DMS114 treated with DMSO at 0.1 percent for 48 hours (cell line): ENCODE measurements at regions not wholly inside any gene's neighbourhood (a gene's known extent, or its start where the extent isn't known, plus 50 kb on each side); places are given as distances from the start of the nearest gene placed in this dataset.

Experiments
- DNase-seq: peaks from one replicate; lab custom pipeline; 2025; ENCODE audit not compliant: unreplicated experiment; lab: John Stamatoyannopoulos, UW

DNA sequence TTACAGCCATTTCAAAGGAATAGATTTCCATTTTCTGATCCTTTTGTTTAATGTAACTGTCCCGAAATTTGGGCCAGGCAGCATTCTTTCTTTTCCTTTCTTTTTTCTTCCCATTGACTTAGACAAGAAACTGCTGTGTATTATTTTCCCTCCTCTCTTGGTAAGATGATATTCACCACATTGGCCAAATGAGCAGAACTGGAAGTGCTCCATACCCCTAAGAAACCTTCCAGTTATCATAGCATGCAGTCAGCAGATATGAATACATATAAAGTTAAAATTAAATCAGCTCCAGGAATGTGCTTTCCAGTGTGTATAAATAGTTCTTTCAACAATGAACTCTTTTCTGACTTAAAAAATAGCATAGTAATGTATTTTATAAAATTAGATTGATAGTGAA, 168.5 kb upstream of the GAS1 start:
- DNase-seq = no peak

DNA sequence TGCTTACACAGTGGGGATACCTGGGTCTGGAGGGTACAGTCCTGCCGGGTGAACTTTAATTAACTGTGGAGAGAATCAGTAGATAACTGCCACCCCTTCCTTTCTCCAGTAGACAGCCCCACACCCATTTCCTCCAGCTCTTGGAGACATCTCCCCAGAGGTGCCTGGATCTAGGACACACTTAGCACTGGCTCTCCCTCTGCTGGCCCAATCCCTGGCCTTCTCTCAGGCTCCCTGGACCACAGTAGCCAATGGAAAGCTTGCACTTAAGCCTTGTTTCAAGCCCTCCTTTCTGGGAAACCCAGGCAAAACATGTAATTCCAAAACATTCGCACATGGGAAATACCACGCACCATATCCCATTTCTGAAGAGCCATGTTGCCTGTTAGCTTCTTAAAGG, 169.2 kb upstream of the GAS1 start:
- no peak for DNase-seq

DNA sequence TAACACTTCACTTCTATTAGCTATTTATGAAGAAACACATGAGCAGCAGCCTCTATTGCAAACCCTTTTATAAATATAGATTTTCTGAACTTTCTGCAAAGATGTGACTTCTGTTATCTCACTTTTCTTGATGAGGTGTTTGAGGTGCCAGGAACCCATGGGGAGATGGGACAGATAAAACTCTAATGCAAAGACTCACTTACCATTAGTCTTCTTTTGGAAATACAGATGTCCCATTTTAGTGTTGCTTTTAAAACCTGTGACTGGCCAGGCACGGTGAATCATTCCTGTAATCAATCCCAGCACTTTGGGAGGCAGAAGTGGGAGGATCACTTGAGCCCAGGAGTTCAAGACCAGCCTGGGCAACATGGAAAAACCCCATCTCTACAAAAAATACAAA, 171.3 kb upstream of the GAS1 start:
- DNase-seq = no peak

DNA sequence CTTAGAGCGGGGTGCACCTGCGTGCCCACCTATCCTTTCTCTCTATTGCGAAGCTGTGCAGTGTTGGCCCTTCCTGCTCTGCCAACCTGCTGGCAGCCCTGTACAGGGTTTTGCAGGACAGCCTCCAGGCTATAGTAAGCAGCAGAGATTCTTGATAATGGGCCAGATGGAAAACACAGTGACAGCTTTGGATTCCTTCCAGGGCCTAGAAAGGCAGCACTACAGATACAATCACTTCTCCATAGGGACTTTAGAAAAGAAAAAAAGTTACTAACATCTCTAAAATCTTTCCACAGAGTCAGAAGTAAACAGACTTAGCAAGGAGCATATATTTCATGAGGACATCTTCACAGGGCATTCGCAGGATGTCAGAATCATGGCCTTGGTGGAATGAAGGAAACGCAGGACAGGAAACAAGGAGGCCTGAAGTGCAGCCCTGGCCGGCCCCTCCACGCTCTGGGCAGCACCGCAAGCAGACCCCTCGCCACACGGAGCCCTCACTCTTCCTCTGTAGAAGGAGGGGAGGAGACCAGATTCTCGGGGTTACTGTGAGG, 172.1 kb upstream of the GAS1 start:
- DNase-seq = no peak

DNA sequence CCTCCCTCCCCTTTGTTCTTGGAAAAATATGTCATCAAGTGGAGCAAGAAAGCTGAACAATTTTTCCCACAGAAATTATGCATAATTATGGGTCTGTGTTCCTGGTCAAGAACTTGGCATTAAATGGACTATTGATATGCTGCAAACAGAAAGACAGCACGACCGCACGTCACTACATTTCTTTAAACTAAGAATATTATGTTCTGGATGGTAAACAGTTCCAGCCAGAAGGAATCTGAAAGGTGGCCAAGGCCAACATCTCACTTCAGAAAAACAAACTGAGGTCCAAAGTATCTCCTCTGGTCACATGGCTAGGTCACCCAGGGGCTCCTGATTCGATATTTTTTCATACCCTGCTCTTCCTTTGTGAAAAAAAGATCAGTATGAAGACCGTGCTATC, 173.3 kb upstream of the GAS1 start:
- DNase-seq = no peak

DNA sequence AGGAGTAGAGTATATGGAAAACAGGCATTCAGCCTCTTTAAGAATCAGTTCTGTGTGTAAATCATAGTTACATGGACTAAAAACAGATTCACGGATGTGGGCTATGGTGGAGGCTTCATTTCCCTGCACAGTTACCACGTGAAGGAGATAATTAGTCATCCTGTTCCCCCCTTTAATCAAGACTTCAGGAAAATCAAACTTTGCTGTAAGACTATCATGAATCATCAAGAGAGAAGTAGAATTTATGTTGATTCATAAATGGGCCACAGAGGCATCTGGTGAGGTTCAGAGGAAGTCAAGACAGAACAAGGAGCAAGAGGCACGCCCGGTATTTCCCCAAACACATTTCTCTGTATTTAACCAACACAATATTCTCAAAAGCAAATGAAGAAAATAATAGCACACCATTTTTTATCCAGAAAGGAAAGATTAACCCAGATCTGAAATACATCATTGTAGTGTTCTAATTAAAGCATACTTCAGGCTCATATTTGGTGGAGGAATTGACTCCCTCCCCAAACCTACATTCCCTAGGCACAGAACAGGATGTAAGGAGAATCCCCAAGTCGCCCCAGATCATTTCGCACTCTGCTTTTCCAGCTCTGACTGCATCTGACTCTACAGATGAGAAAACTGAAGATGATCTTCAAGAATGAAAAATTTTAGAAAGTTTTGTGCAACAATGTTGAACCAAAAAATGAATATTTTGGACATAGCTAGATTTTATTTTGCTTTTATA, 175.8 kb upstream of the GAS1 start:
- no peak for DNase-seq

DNA sequence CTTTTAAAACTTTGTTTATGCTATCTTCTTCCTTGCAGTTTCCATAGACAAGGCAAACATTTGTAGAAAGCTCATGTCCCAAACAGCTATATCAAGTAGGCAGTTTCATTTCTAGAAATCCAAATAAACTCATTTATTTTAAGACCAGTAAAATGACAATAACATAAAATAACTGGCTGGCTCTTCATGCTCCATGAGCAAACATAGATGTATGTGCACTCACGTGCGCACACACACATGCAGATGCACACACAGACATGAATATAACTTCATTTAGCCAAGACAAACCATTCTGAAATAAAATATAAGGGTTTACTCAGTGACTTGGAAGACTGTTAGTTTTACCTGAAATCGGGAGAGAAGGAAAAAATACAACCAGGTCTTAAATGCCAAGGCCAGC, 176.5 kb upstream of the GAS1 start:
- no peak for DNase-seq

DNA sequence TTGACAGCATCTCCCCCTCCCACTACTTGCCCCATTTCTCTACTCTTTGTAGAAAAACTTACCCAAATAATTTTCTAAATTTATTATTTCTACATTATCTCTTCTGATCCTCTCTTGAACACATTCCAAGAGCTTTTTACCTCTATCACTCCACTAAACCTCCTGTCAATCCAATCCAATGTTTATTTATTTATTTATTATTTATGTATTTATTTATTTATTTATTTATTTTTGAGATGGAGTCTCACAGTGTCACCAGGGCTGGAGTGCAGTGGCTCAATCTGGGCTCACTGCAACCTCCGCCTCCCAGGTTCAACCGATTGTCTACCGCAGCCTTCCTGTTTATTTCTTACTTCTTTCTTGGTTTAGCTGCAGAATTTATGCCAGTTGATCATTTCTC, 178.5 kb upstream of the GAS1 start:
- no peak for DNase-seq

DNA sequence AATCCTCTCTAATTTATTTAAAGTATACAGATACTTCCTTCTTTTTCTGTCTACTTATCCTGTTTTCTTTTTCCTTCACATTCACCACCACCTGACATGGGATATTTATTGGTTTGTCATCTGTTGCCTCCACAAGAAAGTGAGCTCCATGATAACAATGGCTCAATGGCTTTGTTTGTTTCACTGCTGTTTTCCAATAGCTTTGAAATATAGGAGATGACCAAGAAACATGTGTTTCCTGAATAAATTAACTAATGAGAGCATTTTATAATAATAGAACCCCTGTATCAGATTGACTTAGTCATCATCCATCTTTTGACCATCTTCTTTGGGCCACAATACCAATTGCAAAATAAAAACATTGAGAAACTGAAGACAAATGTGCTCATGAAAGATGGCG, 180.2 kb upstream of the GAS1 start:
- no peak for DNase-seq

DNA sequence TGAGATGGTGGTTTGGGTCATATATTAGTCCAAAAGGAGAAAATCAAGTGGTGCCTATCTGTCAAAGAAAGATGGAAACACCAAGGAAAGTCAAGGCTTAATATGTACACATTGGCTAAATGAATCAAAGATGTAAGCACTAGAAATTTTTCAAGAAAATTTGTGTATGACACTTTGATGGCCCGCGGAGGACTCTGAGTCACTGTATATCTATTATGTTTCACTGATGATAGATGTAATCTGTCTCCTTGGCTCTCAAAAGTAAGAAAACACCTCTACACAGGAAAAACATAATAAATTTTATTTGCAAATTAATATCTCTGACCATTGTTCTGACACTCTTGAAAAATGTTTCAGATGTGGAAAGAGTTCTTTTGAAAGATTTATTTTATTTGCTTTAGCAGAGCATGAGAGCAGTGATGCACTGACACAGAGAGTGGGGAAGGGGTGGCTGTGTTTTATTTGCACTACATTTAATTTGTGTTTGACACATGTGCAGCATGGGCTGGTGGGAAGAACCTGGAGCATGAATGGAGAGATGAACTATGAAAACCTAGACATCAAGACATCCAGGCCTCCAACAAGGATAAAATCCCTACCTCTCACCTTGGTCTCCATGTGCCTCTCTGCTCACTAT, 180.8 kb upstream of the GAS1 start:
- no peak for DNase-seq

DNA sequence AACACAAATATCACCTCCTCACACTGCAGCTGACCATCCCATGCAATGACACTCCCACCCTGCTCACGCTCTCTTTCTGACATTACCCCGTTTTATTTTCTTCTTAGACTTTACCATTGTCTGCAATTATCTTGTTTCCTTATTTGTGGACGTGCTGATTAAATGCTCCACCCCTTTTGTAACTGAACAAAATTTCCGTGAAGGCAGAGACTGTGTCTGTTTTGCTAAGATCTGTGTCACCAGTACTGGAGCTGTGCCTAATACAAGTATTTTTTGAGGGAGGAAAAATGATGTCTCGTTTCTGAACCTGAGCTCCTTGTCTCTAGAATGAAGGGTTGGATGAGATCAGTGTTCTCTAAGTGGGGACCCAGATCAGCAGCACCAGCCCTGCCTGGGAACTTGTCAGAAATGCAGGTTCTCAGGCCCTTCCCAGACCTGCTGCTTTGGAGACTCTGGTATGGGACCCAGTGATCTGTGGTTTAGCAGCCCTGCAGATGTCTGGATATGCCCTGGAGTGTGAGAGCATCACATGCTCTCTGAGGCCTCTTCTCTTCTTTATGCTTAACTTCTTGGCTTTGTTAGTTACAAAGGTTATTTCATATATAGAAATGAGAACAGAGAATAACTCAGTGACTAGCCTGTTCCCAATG, 181.7 kb upstream of the GAS1 start:
- DNase-seq = no peak

DNA sequence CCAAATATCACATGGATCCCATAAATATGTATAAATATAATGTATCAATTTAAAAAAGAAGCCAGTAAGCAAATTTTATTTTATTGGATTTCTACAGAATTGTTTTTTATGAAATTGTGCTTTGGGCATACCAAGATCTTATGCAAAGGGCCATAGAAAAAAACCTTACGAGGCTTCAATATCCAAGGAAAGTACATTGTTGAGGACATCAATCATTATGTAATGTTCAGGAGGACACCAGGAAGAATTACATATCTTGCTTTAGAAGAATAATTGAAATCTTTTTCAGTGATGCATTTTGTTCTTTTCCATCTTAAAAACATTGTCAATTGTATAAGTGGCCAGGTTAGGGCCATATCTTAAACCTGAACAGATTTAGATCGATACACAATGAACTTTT, 187.8 kb upstream of the GAS1 start:
- no peak for DNase-seq

DNA sequence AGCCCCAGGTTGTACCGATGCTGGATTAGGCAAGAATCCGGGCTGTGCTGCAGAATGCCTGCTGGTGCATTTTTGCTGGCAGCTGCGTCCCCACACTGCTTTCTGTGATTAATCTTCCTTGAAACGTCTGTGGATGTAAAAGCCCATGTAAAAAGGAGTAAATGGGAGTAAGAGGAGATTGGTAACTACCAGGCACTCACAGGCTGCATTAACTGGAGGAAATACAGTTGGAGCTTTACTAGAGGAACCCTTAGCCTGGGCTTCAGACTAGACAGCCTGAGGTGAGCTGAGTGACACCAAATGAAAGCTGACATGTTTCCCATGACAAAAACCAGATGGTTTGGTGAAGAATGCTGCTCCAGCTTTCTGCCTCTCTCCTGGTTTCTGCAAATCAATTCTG, 190.4 kb upstream of the GAS1 start:
- no peak for DNase-seq

DNA sequence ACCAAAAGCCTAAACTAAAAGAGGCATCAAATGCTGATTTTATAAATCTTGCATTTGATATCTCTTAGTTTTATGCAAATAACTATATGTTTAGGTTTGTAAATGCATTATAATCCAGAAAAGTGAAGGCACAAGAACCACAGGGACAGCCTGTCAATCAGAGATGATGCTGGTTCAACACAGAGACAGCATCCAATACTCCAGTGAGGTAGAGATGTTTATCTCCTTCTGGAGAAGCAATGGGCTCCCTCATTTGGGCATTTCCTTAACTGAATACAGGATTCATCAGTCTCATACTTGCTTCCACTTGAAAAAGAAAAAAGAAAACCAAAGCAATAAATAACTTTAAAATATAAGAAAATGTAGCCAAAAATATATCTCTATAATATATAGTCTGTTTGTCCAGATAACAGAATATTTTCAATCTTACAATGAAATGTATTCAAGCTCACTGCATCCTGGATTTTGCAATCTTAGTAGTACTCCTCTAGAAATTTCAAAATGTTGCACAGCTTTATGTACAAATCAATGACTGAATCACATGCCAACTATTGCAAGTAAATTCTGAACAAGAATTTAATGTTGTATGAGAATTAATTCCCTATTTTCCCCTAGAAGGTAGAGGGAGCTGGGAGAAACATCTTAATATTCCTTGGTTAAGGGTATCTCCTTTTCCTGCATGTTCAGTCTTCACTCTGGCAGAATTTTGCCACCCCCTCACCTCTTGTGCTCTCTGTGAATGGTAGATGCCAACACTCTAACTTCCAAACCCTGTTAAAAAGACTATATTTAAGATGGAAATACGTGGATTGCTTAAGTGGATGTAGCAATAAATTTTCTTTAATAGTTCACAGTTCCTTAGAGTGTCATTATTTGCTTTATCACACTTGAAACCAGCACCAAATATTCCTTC, 191.1 kb upstream of the GAS1 start:
- DNase-seq = no peak

DNA sequence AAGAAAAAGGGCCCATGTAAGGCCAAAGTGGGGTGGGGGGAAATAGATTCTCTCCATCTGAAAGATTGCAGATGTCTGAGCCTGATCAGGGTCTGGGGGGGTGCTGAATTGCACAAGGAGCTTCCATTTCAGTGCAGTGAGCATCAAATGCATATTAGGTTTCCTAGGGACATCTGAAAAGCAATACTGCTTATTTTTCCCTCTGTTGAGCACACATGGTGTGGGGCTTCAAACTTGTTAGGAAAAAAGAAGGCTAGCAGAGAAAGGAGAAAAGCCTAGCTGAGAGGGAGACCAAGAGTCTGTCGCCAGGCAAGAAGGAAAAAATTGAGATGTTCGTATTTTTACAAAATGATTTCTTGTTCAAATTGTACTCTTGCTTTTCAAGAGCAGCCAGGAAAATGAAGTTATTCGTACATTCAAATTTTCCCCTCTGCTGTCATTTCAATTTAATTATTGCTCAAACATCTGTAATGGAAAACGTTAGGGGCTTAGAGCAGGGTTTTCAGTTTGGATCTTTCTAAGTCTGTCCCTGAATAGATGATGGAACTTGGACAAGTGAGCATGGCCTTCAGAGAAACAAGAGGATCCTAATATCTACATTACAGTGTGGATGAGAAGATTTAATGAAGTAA, 191.9 kb upstream of the GAS1 start:
- DNase-seq = no peak

DNA sequence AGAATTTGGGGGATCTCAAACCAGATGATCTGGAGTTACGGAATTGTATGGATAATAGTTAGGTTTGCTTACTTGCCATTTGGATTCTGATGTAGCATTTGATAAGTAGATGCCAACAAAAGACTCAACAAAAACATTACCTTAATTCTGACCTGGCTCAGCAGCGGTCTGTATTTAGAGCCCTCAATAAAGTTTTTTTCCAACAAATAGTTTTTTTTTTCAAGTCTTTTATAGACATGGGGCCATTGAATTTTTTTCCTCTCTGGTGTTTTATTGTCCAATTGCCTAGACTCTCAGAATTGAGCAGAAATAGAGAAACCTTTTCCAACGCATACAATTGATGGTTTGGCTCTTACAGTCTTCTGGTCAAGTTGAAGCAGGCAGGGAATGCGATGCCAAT, 192.8 kb upstream of the GAS1 start:
- no peak for DNase-seq

DNA sequence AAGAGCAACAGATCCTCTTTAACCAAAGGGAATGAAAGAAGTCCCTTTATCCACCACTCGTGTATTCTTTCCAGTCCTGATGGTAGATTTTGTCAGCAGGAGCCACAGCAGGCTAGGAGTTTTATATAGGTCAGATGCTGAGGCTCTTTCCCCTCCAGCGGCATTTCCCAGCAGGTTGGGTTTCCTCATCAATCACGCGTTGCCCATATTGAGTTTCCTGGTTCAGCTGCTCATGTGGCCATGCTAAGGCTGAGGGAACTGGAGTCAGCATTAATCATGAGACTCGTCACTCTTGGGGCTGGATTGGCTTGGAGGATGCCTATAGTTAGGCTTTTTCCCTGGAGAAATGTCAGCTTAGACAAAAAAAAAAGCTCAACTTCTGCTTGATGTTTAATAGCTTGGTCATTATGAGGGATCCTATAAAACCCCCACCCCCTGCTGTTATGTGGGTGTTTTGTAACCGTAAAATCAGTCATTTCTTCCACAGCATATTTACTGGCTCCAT, 193.4 kb upstream of the GAS1 start:
- DNase-seq = no peak

DNA sequence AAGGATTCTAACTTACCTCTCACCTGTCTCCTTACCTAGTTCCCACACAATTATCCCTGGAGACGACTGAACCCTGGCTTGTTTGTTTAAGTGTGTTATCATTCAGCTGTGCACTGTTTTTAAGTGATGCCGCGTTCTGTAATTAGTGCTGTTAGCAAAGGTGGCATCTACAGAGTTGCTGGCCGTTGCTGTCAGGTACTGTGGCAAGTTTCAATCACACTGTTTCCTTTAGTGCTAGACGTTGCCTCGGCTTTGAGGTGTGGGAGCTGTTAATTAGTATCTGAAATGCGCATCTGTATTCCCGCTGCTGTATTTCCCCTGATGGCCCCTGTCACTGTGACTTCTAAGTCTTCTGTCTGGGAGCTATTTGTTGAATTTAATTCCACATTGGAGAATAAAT, 193.8 kb upstream of the GAS1 start:
- DNase-seq = no peak

DNA sequence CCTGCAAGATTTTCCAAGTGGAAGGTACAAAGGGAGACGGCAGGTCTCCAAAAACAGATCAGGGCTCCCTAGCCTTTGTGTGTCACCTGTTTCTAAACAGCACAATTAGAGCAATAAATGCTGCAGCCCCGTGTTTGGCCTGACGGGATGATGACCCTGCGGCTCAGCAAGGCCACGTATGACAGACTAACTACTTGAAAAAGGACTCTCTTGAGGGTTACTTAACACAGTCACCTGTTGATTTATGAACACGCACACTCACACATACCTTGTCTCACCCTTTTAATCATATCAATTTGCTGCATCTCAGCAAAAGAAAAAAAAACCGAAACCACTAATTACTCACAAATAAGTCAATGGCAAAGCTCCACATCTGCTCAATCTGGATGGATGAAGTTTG, 199.6 kb upstream of the GAS1 start:
- DNase-seq = no peak

DNA sequence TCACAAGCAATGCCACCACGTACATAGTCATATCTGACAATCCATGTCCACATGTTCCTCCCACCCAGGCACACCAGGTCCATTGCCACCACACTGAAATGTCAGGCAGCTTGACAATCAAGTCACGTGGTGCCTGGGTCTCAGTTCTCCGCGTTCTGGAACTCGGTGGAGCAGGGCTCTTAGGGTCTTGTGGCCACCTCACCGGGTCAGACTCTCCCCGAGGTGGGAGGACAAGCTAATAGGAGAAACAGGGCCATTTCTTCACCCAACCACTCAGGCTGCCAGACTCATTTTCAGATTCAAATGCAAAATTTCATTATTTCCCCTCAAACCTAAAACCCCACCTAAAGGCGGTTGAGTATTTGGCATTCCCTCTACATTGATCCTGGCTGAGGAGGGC, 200.5 kb upstream of the GAS1 start:
- no peak for DNase-seq
